HepG2 (cell line): ENCODE measurements at regions not wholly inside any gene's neighbourhood (a gene's known extent, or its start where the extent isn't known, plus 50 kb on each side); places are given as distances from the start of the nearest gene placed in this dataset.

Experiments
- ATAC-seq: fragments of 200-7000 bp; cut with Tn5 transposase; 3 replicates; pipeline ENCODE4 v1.9.1; 2020; ENCODE audit warnings: mild to moderate bottlenecking, moderate library complexity
- BruUV-seq: library from RNA; stranded (reverse); fragments of 400-500 nt; replicated peaks from 2 replicates; lab custom pipeline; 2021; lab: Mats Ljungman, UMichigan
- CTCF ChIA-PET: fragments of 300-600 bp; formaldehyde crosslinking; extraction: SDS; loops from one replicate; lab custom pipeline; 2021; ENCODE audit warnings: low total read pairs, inconsistent platforms, low intra/inter-chr PET ratio; lab: Yijun Ruan, JAX
- POLR2A ChIA-PET: fragments of 350-600 bp; sonication (Branson Sonifier 250); formaldehyde crosslinking; loops from one replicate; lab custom pipeline; 2020; ENCODE audit warnings: antibody characterized with exemption, inconsistent platforms; lab: Yijun Ruan, JAX
- DNase-seq: peaks from one replicate; pipeline ENCODE4 v3.0.0-alpha.2; 2015; ENCODE audit warnings: low spot score
- FAIRE-seq: peaks from 3 replicates; lab custom pipeline; 2011; peaks lifted over from hg19 to GRCh38; lab: Jason Lieb, UNC
- H2AFZ ChIP-seq: one replicate; pipeline ENCODE4 v1.6.1; 2011; ENCODE audit warnings: low read length, inconsistent platforms
- H3K27ac ChIP-seq: fragments of 300-600 bp; 3 replicates; pipeline ENCODE4 v1.8.0; 2011; ENCODE audit warnings: mixed run types, mild to moderate bottlenecking, mixed read lengths, low read length, inconsistent platforms; ENCODE audit not compliant: insufficient read depth; ENCODE audit errors: extremely low read length
- H3K27me3 ChIP-seq, 2 experiments: fragments of 200-600 bp in 1 of 2; 2 replicates in 1 of 2; 3 replicates in 1 of 2; pipeline versions ENCODE4 v1.6.0 to v1.8.0; 2011; ENCODE audit warnings: low read length in 2 of 2, mild to moderate bottlenecking in 2 of 2, moderate library complexity in 2 of 2, inconsistent platforms in 1 of 2; ENCODE audit not compliant: insufficient read depth in 2 of 2, control insufficient read depth in 1 of 2
- H3K36me3 ChIP-seq, 2 experiments: fragments of 200-600 bp in 1 of 2; replicated peaks in 1 of 2; 2 replicates in 1 of 2; 3 replicates in 1 of 2; pipeline versions ENCODE4 v1.5.1 to v1.8.0; 2011; ENCODE audit warnings: low read length in 2 of 2, inconsistent platforms in 1 of 2; ENCODE audit not compliant: insufficient read depth in 2 of 2, control insufficient read depth in 1 of 2
- H3K4me1 ChIP-seq: 2 replicates; pipeline ENCODE4 v1.5.1; 2012; ENCODE audit warnings: low read length, inconsistent platforms; ENCODE audit not compliant: insufficient read depth
- H3K4me2 ChIP-seq: 2 replicates; pipeline ENCODE4 v1.6.0; 2011; ENCODE audit warnings: low read depth, low read length, inconsistent platforms
- H3K4me3 ChIP-seq, 3 experiments: fragments of 200-600 bp in 1 of 3; sonication (generic), shearing (Covaris generic) in 1 of 3; replicated peaks in 1 of 3; 2 replicates each; pipeline ENCODE4 v1.5.1; 2011 to 2016; ENCODE audit warnings: low read length in 3 of 3, inconsistent platforms in 2 of 3, low read depth in 2 of 3, mild to moderate bottlenecking in 2 of 3, control low read depth in 1 of 3, mixed read lengths in 1 of 3; ENCODE audit not compliant: insufficient read depth in 1 of 3
- H3K79me2 ChIP-seq: one replicate; pipeline ENCODE4 v1.6.1; 2011; ENCODE audit warnings: low read length, inconsistent platforms; ENCODE audit not compliant: insufficient read depth
- H3K9ac ChIP-seq: 2 replicates; pipeline ENCODE4 v1.6.0; 2011; ENCODE audit warnings: mild to moderate bottlenecking, low read depth, low read length, inconsistent platforms; ENCODE audit not compliant: insufficient read depth
- H3K9me3 ChIP-seq: 2 replicates; pipeline ENCODE4 v1.5.1; 2012; ENCODE audit warnings: mild to moderate bottlenecking, low read length
- H4K20me1 ChIP-seq: 2 replicates; pipeline ENCODE4 v1.6.0; 2011; ENCODE audit warnings: inconsistent platforms, mild to moderate bottlenecking, low read length, moderate library complexity; ENCODE audit not compliant: insufficient read depth
- FOXA3 ChIP-seq: IDR thresholded peaks from 2 replicates; pipeline ENCODE4 v1.6.1; 2016; ENCODE audit warnings: missing genetic modification reagents, missing compliant biosample characterization
- HNRNPLL ChIP-seq: fragments of 200-400 bp; formaldehyde crosslinking; IDR thresholded peaks from 2 replicates; pipeline ENCODE4 v1.6.1; 2017; ENCODE audit warnings: mild to moderate bottlenecking, low read depth, low read length; ENCODE audit not compliant: poor library complexity, severe bottlenecking
- KAT8 ChIP-seq: IDR thresholded peaks from 2 replicates; pipeline ENCODE4 v1.6.1; 2016; ENCODE audit warnings: missing genetic modification reagents, missing compliant biosample characterization
- KLF13 ChIP-seq: sonication (generic); formaldehyde crosslinking; IDR thresholded peaks from 2 replicates; pipeline ENCODE4 v1.4.0; 2020; ENCODE audit warnings: mild to moderate bottlenecking, missing genetic modification reagents
- NR2C2 ChIP-seq: sonication (generic); formaldehyde crosslinking; IDR thresholded peaks from 2 replicates; pipeline ENCODE4 v1.4.0; 2020; ENCODE audit warnings: missing genetic modification reagents, mild to moderate bottlenecking, moderate library complexity, borderline replicate concordance
- RBFOX2 ChIP-seq: fragments of 200-400 bp; formaldehyde crosslinking; IDR thresholded peaks from 2 replicates; pipeline ENCODE4 v1.6.1; 2017; ENCODE audit warnings: low read depth, mild to moderate bottlenecking, low read length
- REPIN1 ChIP-seq: sonication (generic); formaldehyde crosslinking; IDR thresholded peaks from 2 replicates; pipeline ENCODE4 v1.8.0; 2022; ENCODE audit warnings: missing genetic modification reagents, low read depth, mild to moderate bottlenecking, borderline replicate concordance
- SIN3B ChIP-seq: fragments of 150-350 bp; IDR thresholded peaks from 2 replicates; pipeline ENCODE4 v1.6.1; 2014; ENCODE audit warnings: low read length
- TFAP4 ChIP-seq: sonication (generic); IDR thresholded peaks from 2 replicates; pipeline ENCODE4 v1.6.1; 2016; ENCODE audit warnings: low read depth, borderline replicate concordance
- ZBTB8A ChIP-seq: sonication (generic); formaldehyde crosslinking; IDR thresholded peaks from 2 replicates; pipeline ENCODE4 v1.4.0; 2020; ENCODE audit warnings: mild to moderate bottlenecking, low read depth, missing genetic modification reagents, borderline replicate concordance
- ZNF205 ChIP-seq: IDR thresholded peaks from 2 replicates; pipeline ENCODE4 v1.6.1; 2018; ENCODE audit warnings: missing biosample characterization, missing genetic modification reagents
- ZNF569 ChIP-seq: sonication (generic); formaldehyde crosslinking; IDR thresholded peaks from 2 replicates; pipeline ENCODE4 v1.5.0; 2020; ENCODE audit warnings: mild to moderate bottlenecking, missing genetic modification reagents, moderate library complexity, borderline replicate concordance
- WGBS: methylation state at CpG from one replicate; pipeline ENCODE4 v1.1.6; 2017; ENCODE audit warnings: low lambda C conversion rate; 5-methylcytosine and 5-hydroxymethylcytosine counted together
- in situ Hi-C: cut with HindIII; loops from 2 replicates; pipeline ENCODE4 v1.10.0; 2017; ENCODE audit warnings: low pct_unique_long_range_greater_than_20kb; ENCODE audit not compliant: extremely low pct_ligation_motif_present
- intact Hi-C: fragments of 100-400 bp; cut with micrococcal nuclease; formaldehyde crosslinking; loops from one replicate; pipeline ENCODE4 v1.10.0; 2022; ENCODE audit not compliant: unreplicated experiment
- TF ChIP-seq, protein P1 (sequence below): sonication (generic); formaldehyde crosslinking; IDR thresholded peaks from 2 replicates; pipeline ENCODE4 v1.9.0; 2022; ENCODE audit warnings: missing genetic modification reagents, mild to moderate bottlenecking, borderline replicate concordance
- TF ChIP-seq, protein P2 (sequence below): sonication (generic); formaldehyde crosslinking; IDR thresholded peaks from 2 replicates; pipeline ENCODE4 v1.4.0; 2020; ENCODE audit warnings: mild to moderate bottlenecking, missing genetic modification reagents
- TF ChIP-seq, protein P3 (sequence below): sonication (generic); formaldehyde crosslinking; IDR thresholded peaks from 2 replicates; pipeline ENCODE4 v1.4.0; 2020; ENCODE audit warnings: mild to moderate bottlenecking, missing genetic modification reagents

DNA sequence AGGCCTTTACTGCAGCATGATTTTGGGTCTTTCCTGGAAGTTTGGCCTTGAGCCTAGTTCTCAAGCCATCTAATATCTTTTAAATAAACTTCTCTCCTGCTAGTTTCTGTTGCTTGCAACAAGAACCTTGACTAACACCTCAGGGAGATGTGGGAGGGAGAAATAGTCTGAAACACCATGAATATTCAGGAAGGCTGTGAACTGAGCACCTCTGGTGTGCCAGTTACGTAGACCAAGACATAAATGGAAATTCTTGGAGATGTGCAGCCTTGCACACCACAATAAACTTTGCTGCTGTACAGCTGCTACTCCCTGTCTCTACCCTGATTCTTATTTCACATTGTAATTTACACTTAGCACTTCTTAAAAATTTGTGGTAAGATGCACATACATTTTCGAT, 86.9 kb upstream of the SPATA13 start:
- 64% methylated on average over 2 of the region's 2 CpGs for WGBS
- ChIA-PET POLR2A (no interaction called here), CTCF (no interaction called here)
- no peak overlapping the region for H3K4me2 ChIP-seq
- ATAC-seq (no peak), FAIRE-seq (no peak), DNase-seq (no peak)
- peaks cover 0 to 18% of the 10 kb centered on the region in 2 experiments; a peak in 4 of 5 replicates for H3K27me3 ChIP-seq
- H3K36me3 ChIP-seq: no peaks in the 10 kb centered on the region
- intact Hi-C loops: no loop called here
- H3K27ac ChIP-seq: no peak overlapping the region
- peaks cover 24% of the 10 kb centered on the region for H3K4me1 ChIP-seq
- H3K4me3 ChIP-seq: no peak overlapping the region
- H3K9me3 ChIP-seq: no peaks in the 10 kb centered on the region
- no peaks in the 10 kb centered on the region for H3K79me2 ChIP-seq
- no peak overlapping the region for H3K9ac ChIP-seq
- no TSS peak for BruUV-seq
- H2AFZ ChIP-seq: no peak overlapping the region
- no peaks in the 10 kb centered on the region for H4K20me1 ChIP-seq
- in situ Hi-C loops: no loop called here
- TF ChIP-seq RBFOX2: no peak
- TF ChIP-seq TFAP4: no peak
- no peak for TF ChIP-seq REPIN1 (CRISPR knock-in tag)
- TF ChIP-seq SIN3B: no peak
- TF ChIP-seq, protein P1, sequence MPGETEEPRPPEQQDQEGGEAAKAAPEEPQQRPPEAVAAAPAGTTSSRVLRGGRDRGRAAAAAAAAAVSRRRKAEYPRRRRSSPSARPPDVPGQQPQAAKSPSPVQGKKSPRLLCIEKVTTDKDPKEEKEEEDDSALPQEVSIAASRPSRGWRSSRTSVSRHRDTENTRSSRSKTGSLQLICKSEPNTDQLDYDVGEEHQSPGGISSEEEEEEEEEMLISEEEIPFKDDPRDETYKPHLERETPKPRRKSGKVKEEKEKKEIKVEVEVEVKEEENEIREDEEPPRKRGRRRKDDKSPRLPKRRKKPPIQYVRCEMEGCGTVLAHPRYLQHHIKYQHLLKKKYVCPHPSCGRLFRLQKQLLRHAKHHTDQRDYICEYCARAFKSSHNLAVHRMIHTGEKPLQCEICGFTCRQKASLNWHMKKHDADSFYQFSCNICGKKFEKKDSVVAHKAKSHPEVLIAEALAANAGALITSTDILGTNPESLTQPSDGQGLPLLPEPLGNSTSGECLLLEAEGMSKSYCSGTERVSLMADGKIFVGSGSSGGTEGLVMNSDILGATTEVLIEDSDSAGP (CRISPR knock-in tag): no peak
- no peak for TF ChIP-seq ZBTB8A (CRISPR knock-in tag)
- TF ChIP-seq NR2C2 (CRISPR knock-in tag): no peak
- TF ChIP-seq, protein P2, sequence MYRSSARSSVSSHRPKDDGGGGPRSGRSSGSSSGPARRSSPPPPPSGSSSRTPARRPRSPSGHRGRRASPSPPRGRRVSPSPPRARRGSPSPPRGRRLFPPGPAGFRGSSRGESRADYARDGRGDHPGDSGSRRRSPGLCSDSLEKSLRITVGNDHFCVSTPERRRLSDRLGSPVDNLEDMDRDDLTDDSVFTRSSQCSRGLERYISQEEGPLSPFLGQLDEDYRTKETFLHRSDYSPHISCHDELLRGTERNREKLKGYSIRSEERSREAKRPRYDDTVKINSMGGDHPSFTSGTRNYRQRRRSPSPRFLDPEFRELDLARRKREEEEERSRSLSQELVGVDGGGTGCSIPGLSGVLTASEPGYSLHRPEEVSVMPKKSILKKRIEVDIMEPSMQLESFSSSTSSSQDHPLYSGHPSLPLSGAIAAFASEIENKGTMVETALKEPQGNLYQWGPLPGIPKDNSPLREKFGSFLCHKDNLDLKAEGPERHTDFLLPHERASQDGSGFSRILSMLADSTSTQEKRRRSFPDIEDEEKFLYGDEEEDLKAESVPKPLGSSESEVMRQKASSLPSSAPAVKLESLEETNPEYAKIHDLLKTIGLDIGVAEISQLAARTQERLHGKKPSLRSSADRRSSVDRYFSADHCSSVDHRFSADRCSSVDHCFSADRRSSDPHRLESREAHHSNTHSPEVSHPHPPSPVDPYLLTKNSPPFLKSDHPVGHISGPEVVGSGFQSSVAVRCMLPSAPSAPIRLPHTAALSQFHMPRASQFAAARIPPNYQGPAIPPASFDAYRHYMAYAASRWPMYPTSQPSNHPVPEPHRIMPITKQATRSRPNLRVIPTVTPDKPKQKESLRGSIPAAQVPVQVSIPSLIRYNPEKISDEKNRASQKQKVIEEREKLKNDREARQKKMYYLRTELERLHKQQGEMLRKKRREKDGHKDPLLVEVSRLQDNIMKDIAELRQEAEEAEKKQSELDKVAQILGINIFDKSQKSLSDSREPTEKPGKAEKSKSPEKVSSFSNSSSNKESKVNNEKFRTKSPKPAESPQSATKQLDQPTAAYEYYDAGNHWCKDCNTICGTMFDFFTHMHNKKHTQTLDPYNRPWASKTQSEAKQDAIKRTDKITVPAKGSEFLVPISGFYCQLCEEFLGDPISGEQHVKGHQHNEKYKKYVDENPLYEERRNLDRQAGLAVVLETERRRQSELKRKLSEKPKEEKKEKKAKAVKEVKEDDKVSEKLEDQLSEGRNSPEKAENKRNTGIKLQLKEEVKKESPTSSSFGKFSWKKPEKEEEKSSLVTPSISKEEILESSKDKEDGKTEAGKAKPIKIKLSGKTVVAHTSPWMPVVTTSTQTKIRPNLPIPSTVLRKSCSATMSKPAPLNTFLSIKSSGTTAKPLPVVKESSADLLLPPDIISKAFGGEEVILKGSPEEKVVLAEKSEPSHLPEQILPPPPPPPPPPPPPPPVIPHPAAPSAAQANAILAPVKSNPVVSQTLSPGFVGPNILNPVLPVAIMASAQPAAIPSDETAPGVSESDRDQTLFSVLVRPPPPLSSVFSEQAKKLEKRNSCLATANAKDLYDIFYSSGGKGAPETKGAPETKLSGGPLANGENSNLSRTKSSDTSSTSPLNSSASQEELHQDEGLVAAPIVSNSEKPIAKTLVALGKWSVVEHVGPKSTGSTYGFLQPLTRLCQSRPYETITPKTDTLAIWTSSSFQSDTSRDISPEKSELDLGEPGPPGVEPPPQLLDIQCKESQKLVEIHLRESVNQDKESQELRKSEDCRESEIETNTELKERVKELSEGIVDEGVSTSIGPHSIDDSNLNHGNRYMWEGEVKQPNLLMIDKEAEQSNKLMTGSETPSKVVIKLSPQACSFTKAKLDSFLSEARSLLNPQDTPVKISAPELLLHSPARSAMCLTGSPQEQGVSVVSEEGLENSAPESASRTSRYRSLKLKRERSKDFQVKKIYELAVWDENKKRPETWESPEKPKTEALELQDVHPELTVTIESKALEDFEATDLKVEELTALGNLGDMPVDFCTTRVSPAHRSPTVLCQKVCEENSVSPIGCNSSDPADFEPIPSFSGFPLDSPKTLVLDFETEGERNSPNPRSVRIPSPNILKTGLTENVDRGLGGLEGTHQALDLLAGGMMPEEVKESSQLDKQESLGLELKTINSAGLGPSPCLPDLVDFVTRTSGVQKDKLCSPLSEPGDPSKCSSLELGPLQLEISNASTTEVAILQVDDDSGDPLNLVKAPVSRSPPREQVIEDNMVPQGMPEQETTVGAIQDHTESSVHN (CRISPR knock-in tag): no peak
- TF ChIP-seq KAT8 (CRISPR knock-in tag): no peak
- no peak for TF ChIP-seq ZNF569 (CRISPR knock-in tag)
- no peak for TF ChIP-seq ZNF205
- TF ChIP-seq HNRNPLL: no peak
- no peak for TF ChIP-seq KLF13
- no peak for TF ChIP-seq FOXA3 (CRISPR knock-in tag)
- TF ChIP-seq, protein P3, sequence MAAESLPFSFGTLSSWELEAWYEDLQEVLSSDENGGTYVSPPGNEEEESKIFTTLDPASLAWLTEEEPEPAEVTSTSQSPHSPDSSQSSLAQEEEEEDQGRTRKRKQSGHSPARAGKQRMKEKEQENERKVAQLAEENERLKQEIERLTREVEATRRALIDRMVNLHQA (CRISPR knock-in tag): no peak
